Omental fat pad (tissue), 3 donors: ENCODE measurements at regions not wholly inside any gene's neighbourhood (a gene's known extent, or its start where the extent isn't known, plus 50 kb on each side); places are given as distances from the start of the nearest gene placed in this dataset.
A peak's percentile ranks its signal among the peaks of the same experiment; 100 is the strongest.

Experiments used
- ATAC-seq: fragments of 150-250 bp; one replicate; pipeline ENCODE4 v1.9.1; 2016; ENCODE audit warnings: mild to moderate bottlenecking, moderate library complexity; ENCODE audit not compliant: low FRiP score
- DNase-seq: peaks from one replicate; pipeline ENCODE4 v3.0.0-alpha.2; 2019; ENCODE audit warnings: low spot score
- TF ChIP-seq, protein P1 (sequence below), 3 donors: fragments of 450-650 bp; IDR thresholded peaks; one replicate each; pipeline ENCODE4 v1.5.1; 2016 to 2017; ENCODE audit warnings: antibody characterized with exemption in 3 of 3, mild to moderate bottlenecking in 3 of 3, moderate library complexity in 2 of 3

DNA sequence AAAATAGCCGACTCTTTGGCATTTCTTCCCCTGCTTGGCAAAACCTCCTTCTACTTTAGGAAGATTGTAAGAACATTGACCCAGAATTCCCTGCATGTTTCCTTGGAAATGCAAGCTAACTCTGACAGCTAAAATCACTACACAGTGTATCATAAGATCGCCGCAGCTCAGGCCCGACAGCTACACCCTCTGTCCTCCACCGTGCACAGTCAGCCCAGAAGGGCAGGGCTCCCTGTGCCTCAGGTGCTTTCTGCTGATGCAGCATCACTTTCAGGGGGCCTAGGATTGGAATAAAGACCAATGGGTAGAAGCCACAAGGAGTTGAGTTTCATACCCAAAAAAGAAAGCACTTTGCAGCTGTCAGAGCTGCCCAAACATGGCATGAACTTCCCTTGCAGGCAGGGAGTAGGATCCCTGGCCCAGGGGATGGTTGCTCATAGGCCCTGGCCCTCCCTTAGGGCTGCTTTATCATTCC lies 145.3 kb downstream of the SEC16B start:
- ATAC-seq = peak; percentile 53
- no peak for DNase-seq
- TF ChIP-seq, protein P1, sequence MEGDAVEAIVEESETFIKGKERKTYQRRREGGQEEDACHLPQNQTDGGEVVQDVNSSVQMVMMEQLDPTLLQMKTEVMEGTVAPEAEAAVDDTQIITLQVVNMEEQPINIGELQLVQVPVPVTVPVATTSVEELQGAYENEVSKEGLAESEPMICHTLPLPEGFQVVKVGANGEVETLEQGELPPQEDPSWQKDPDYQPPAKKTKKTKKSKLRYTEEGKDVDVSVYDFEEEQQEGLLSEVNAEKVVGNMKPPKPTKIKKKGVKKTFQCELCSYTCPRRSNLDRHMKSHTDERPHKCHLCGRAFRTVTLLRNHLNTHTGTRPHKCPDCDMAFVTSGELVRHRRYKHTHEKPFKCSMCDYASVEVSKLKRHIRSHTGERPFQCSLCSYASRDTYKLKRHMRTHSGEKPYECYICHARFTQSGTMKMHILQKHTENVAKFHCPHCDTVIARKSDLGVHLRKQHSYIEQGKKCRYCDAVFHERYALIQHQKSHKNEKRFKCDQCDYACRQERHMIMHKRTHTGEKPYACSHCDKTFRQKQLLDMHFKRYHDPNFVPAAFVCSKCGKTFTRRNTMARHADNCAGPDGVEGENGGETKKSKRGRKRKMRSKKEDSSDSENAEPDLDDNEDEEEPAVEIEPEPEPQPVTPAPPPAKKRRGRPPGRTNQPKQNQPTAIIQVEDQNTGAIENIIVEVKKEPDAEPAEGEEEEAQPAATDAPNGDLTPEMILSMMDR (IDR thresholded peaks at IDR 0.05) = no peak

DNA sequence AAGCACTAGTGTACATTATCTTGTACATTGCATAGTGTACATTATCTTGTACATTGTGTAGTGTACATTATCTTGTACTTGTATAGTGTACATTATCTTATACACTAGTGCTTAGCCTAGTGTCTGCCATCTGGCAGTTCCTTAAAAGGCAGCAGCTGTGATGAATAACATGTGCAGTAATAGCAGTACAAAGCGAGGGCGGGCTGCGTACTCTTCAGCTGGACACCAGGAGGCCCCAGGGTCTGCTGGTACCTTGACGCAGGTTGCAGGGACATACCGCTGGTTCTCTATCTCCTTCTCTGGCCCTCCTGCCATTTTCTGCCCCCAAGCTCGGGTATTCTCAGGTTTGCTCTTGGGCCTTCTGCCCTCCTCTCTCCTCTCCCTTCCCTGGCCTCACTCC lies 149.6 kb downstream of the SEC16B start:
- DNase-seq = no peak
- no peak for ATAC-seq
- TF ChIP-seq, protein P1 (IDR thresholded peaks at IDR 0.05) = no peak

DNA sequence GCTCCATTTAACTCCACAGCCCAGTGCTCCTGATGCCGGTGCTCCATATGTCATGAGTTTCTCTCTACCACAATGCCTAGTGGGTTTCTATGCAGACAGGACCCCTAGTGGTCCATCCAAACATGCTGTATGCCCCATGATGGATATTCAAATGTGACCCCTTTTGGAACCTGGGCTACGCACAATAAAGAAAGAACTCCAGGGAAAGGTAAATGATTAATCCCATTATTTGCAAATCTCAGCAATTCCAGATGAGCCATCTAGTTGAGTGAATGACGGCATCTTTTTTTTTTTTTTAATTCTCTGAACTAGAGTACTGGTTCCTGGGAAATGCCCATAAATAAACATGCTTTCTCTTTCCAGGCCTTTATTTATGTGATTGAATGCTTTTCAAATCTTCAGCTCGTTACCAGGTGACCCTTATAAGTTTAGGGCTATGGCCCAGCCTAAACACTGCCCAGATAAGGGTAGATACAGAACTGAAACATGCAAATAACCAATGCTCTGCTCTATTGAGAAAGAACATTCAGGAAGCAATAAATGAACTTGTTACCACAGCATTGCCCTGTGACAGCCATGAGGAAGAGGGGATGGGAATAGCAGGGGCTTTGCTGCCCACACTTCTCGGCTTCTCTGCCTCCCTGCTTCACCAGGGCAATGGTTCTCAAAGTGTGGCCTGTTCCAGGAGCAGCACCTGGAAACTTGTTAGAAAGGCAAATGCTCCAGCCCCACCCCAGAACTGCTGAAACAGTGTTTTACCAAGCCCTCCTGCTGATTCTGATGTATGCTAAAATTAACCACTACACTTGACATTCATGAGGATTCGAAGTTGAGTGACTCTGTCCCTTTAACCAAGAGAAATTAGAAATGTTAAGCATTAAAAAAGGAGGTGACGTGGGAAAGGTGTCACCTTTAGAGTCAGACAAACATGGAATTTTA lies 151.7 kb downstream of the SEC16B start:
- ATAC-seq = no peak

DNA sequence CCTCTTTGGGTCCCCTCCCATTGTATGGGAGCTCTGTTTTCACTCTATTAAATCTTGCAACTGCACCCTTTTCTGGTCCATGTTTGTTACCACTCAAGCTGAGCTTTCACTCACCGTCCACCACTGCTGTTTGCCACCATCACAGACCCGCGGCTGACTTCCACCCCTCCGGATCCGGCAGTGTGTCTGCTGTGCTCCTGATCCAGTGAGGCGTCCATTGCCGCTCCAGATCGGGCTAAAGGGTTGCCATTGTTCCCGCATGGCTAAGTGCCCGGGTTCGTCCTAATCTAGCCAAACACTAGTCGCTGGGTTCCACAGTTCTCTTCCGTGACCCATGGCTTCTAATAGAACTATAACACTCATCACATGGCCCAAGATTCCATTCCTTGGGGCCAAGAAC lies 157.2 kb downstream of the SEC16B start:
- ATAC-seq (no peak), DNase-seq (no peak)
- TF ChIP-seq, protein P1 (IDR thresholded peaks at IDR 0.05) = no peak

More for the DNA sequence above, 151.7 kb downstream of the SEC16B start:
- no peak for DNase-seq
- TF ChIP-seq, protein P1 (IDR thresholded peaks at IDR 0.05) = no peak

DNA sequence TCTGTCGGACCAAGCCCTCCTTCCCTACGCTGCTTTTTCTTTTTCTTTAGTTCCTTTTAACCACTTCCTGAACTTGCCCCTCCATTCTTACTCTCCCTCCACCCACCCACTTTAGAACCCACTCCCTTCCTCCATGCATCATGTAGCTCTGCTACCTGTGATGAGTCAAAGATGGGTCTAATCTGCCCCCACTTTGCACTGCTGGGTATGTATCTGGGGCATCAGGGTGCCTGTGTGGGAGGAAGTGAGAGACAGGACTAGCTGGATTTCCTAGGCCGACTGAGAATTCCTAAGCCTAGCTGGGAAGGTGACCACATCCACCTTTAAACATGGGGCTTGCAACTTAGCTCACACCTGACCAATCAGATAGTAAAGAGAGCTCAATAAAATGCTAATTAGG lies 157.7 kb downstream of the SEC16B start:
- DNase-seq = no peak
- ATAC-seq = no peak
- TF ChIP-seq, protein P1 (IDR thresholded peaks at IDR 0.05) = no peak

DNA sequence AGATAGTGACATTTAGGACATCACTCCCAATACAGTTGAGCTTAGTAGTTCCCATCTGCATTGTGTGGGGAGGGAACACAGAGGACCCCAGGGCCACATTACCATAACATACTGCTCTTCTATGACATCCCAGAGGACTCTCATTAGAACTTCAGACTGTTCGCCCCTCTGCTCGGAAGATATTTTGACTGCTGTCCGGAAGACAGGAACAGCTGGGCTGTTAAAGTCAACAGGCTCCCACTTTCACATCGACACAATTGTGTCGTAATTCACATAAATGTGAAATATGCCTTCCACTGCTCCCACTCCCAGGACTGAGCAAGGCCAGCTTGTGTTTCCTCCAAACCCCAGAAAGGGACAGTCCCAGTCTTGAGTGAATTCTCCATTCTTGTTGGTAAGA lies 158.4 kb downstream of the SEC16B start:
- DNase-seq (no peak), ATAC-seq (no peak)

More for the DNA sequence above, 158.4 kb downstream of the SEC16B start:
- TF ChIP-seq, protein P1 (IDR thresholded peaks at IDR 0.05) = no peak
